Progenitor cell of endocrine pancreas (in vitro differentiated cells): ENCODE measurements at regions not wholly inside any gene's neighbourhood (a gene's known extent, or its start where the extent isn't known, plus 50 kb on each side); places are given as distances from the start of the nearest gene placed in this dataset.

Experiments
- DNase-seq: peaks from one replicate; pipeline ENCODE4 v3.0.0; 2021; ENCODE audit warnings: low spot score; ENCODE audit not compliant: unreplicated experiment
- H3K27ac Mint-ChIP-seq: 2 replicates; pipeline ENCODE4 v1.8.0; 2021; ENCODE audit warnings: mild to moderate bottlenecking, moderate library complexity, mixed read lengths
- H3K27me3 Mint-ChIP-seq: 2 replicates; pipeline ENCODE4 v1.8.0; 2021; ENCODE audit warnings: mixed read lengths
- H3K36me3 Mint-ChIP-seq: 2 replicates; pipeline ENCODE4 v1.8.0; 2022; ENCODE audit warnings: mixed read lengths; ENCODE audit not compliant: insufficient read depth
- H3K4me1 Mint-ChIP-seq: 2 replicates; pipeline ENCODE4 v1.8.0; 2021; ENCODE audit warnings: low read depth, mixed read lengths
- H3K4me3 Mint-ChIP-seq: 2 replicates; pipeline ENCODE4 v1.8.0; 2021; ENCODE audit warnings: low read depth, mild to moderate bottlenecking, moderate library complexity, mixed read lengths
- H3K9me3 Mint-ChIP-seq: 2 replicates; pipeline ENCODE4 v1.8.0; 2021; ENCODE audit warnings: low read depth, mixed read lengths
- CTCF ChIP-seq: fragments of 200-600 bp; sonication (generic); IDR thresholded peaks from one replicate; pipeline ENCODE4 v1.5.0; 2021; ENCODE audit warnings: antibody characterized with exemption, mild to moderate bottlenecking; ENCODE audit not compliant: unreplicated experiment

- Mint-ChIP-seq H3K27ac (no peak overlapping the region), H3K9me3 (peaks cover 20% of the 10 kb centered on the region), H3K4me3 (no peak overlapping the region), H3K4me1 (peaks cover 1% of the 10 kb centered on the region), H3K36me3 (peaks cover 11% of the 10 kb centered on the region), H3K27me3 (no peaks in the 10 kb centered on the region)
- no peak for DNase-seq
- peak; percentile 37 for TF ChIP-seq CTCF
Observed at GRCh38 chr14:38016497-38016896, 191.2 kb upstream of the SSTR1 start.

GRCh38 chr14:38021861-38022260 lies 185.8 kb upstream of the SSTR1 start:
- H3K4me3 Mint-ChIP-seq: no peak overlapping the region
- H3K27ac Mint-ChIP-seq: no peak overlapping the region
- peaks cover 1% of the 10 kb centered on the region for H3K4me1 Mint-ChIP-seq
- peaks cover 4% of the 10 kb centered on the region for H3K36me3 Mint-ChIP-seq
- H3K9me3 Mint-ChIP-seq: peaks cover 20% of the 10 kb centered on the region
- H3K27me3 Mint-ChIP-seq: no peaks in the 10 kb centered on the region
- DNase-seq: no peak
- TF ChIP-seq CTCF: no peak

DNA sequence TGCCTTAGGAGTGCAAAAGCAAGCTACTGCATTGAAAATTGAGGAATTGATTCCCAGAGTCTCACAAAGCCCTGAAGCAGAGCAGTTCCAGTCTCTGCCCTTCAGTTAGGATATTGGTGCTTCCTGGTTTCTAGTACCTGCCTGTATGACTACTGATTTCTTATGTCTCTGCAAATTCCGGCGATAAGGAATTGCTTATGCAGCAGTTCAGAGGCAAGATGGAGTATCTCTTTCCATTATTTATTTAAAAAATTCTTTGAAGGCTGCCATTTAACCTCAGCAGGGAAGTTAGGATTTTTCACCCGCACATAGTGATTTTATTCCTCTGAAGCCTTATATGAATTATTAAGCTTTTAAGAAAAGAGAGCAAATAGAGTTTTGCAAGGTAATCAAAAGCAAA lies 184.9 kb upstream of the SSTR1 start:
- H3K27ac Mint-ChIP-seq: no peak overlapping the region
- DNase-seq: no peak
- H3K36me3 Mint-ChIP-seq: peaks cover 4% of the 10 kb centered on the region
- H3K9me3 Mint-ChIP-seq: peaks cover 23% of the 10 kb centered on the region
- no peaks in the 10 kb centered on the region for H3K27me3 Mint-ChIP-seq
- H3K4me1 Mint-ChIP-seq: peaks cover 1% of the 10 kb centered on the region
- no peak overlapping the region for H3K4me3 Mint-ChIP-seq
- TF ChIP-seq CTCF: no peak

- H3K27me3 Mint-ChIP-seq: no peaks in the 10 kb centered on the region
- no peak for TF ChIP-seq CTCF
- H3K36me3 Mint-ChIP-seq: no peaks in the 10 kb centered on the region
- peaks cover 4% of the 10 kb centered on the region for H3K4me1 Mint-ChIP-seq
- H3K9me3 Mint-ChIP-seq: peaks cover 7% of the 10 kb centered on the region
- no peak for DNase-seq
- H3K27ac Mint-ChIP-seq: no peak overlapping the region
- no peak overlapping the region for H3K4me3 Mint-ChIP-seq
Observed at GRCh38 chr14:38038171-38038570, 169.5 kb upstream of the SSTR1 start.

DNA sequence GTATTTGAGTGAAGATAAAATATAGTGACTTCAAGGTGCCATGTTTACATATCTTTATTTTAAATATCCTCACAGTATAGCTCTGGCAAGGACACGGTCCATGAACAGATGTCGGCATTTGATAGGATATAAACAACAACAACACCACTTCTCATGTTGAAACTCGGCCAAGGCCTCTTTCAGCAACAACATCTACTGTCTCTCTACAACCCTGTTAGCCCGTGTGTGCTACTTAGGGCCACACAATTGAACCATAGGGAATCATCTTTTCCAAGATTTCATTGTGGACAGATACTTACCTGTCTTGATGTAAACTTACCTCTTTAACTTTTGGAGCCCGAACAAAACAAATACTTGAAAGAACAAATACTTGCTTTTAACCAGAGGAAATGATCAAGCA lies 168.7 kb upstream of the SSTR1 start:
- Mint-ChIP-seq H3K27ac (no peak overlapping the region), H3K4me3 (no peak overlapping the region), H3K36me3 (no peaks in the 10 kb centered on the region), H3K27me3 (no peaks in the 10 kb centered on the region), H3K9me3 (peaks cover 6% of the 10 kb centered on the region), H3K4me1 (peaks cover 4% of the 10 kb centered on the region)
- no peak for DNase-seq
- no peak for TF ChIP-seq CTCF
